ENCODE measurements at regions not wholly inside any gene's neighbourhood (a gene's known extent, or its start where the extent isn't known, plus 50 kb on each side); places are given as distances from the start of the nearest gene placed in this dataset.

GRCh38 chr11:38448284-38448683 lies 1850.2 kb upstream of the RAG2 start:
- no peaks in the 10 kb centered on the region for H3K79me2 ChIP-seq (replicated peaks; ENCODE audit: insufficient read depth, low read length)
- no peak overlapping the region for H3K4me3 ChIP-seq (ENCODE audit: low read length)
- H3K27ac ChIP-seq (ENCODE audit: low read length) = no peak overlapping the region
- no peaks in the 10 kb centered on the region for H3K9me3 ChIP-seq (ENCODE audit: low read length)
- H3K9ac ChIP-seq (ENCODE audit: low read length) = no peak overlapping the region
- H3K27me3 ChIP-seq (ENCODE audit: insufficient read depth, low read depth, low read length) = no peaks in the 10 kb centered on the region
- no peak overlapping the region for H2AFZ ChIP-seq (ENCODE audit: low read depth, low read length)
- TF ChIP-seq EP300 (conservative IDR thresholded peaks at IDR 0.05; ENCODE audit: poor library complexity, severe bottlenecking) = no peak
- TF ChIP-seq TAF1 (IDR thresholded peaks at IDR 0.05; ENCODE audit: low read depth) = no peak
- no peak for TF ChIP-seq EZH2 (IDR thresholded peaks at IDR 0.05; ENCODE audit: borderline replicate concordance, insufficient read depth, low read length, poor library complexity, severe bottlenecking)
- no peak for TF ChIP-seq REST (IDR thresholded peaks at IDR 0.05; ENCODE audit: borderline replicate concordance)
- no peak for TF ChIP-seq MXI1 (conservative IDR thresholded peaks at IDR 0.05; ENCODE audit: poor library complexity, severe bottlenecking)
- TF ChIP-seq RAD21 (conservative IDR thresholded peaks at IDR 0.05) = no peak
- TF ChIP-seq SMC3 (conservative IDR thresholded peaks at IDR 0.05; ENCODE audit: poor library complexity) = no peak
- no peak for TF ChIP-seq CTCF (IDR thresholded peaks at IDR 0.05; ENCODE audit: poor library complexity, severe bottlenecking)
- no peak for TF ChIP-seq POLR2AphosphoS5 (IDR thresholded peaks at IDR 0.05)
- no peaks in the 10 kb centered on the region for H4K20me1 ChIP-seq (ENCODE audit: insufficient read depth)
- H3K36me3 ChIP-seq (ENCODE audit: insufficient read depth, low read length) = no peaks in the 10 kb centered on the region
- H3K9me2 ChIP-seq (ENCODE audit: insufficient read depth, low read length) = no peaks in the 10 kb centered on the region
- H3K4me2 ChIP-seq (ENCODE audit: low read length) = no peak overlapping the region
- no peaks in the 10 kb centered on the region for H3F3A ChIP-seq (ENCODE audit: insufficient read depth, low read length, poor library complexity, severe bottlenecking)

DNA sequence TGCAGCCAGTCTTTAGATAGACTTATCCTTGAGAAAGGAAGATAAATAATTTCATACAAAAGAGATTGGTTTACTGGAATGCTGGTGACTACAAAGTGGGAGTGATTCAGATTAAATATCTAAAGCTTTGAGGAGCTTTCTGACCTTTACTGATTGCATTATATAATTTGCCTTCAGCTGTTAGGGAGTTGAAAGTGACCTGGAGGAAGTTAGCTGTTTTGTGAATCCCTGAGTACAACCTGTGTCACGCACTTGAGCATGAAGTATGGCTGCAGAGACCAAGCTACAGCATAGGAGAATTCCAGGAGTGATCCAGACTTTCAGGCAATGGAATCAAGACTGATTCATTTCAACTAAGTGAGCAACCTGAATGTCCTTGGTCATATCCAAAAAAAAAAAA lies 1848.3 kb upstream of the RAG2 start:
- Histone ChIP-seq H3K4me3 (ENCODE audit: low read length) (no peak overlapping the region), H3K36me3 (ENCODE audit: insufficient read depth, low read length) (no peaks in the 10 kb centered on the region), H3K27me3 (ENCODE audit: insufficient read depth, low read depth, low read length) (no peaks in the 10 kb centered on the region), H2AFZ (ENCODE audit: low read depth, low read length) (no peak overlapping the region), H3K79me2 (replicated peaks; ENCODE audit: insufficient read depth, low read length) (no peaks in the 10 kb centered on the region), H3K4me2 (ENCODE audit: low read length) (no peak overlapping the region), H4K20me1 (ENCODE audit: insufficient read depth) (no peaks in the 10 kb centered on the region), H3F3A (ENCODE audit: insufficient read depth, low read length, poor library complexity, severe bottlenecking) (no peaks in the 10 kb centered on the region), H3K9me3 (ENCODE audit: low read length) (no peaks in the 10 kb centered on the region), H3K9ac (ENCODE audit: low read length) (no peak overlapping the region), H3K9me2 (ENCODE audit: insufficient read depth, low read length) (no peaks in the 10 kb centered on the region), H3K27ac (ENCODE audit: low read length) (no peak overlapping the region)
- no peak for TF ChIP-seq RAD21 (conservative IDR thresholded peaks at IDR 0.05)
- TF ChIP-seq REST (IDR thresholded peaks at IDR 0.05; ENCODE audit: borderline replicate concordance) = no peak
- no peak for TF ChIP-seq POLR2AphosphoS5 (IDR thresholded peaks at IDR 0.05)
- no peak for TF ChIP-seq EP300 (conservative IDR thresholded peaks at IDR 0.05; ENCODE audit: poor library complexity, severe bottlenecking)
- TF ChIP-seq EZH2 (IDR thresholded peaks at IDR 0.05; ENCODE audit: borderline replicate concordance, insufficient read depth, low read length, poor library complexity, severe bottlenecking) = no peak
- TF ChIP-seq SMC3 (conservative IDR thresholded peaks at IDR 0.05; ENCODE audit: poor library complexity) = no peak
- no peak for TF ChIP-seq CTCF (IDR thresholded peaks at IDR 0.05; ENCODE audit: poor library complexity, severe bottlenecking)
- TF ChIP-seq TAF1 (IDR thresholded peaks at IDR 0.05; ENCODE audit: low read depth) = no peak
- TF ChIP-seq MXI1 (conservative IDR thresholded peaks at IDR 0.05; ENCODE audit: poor library complexity, severe bottlenecking) = no peak
